ENCODE measurements at regions not wholly inside any gene's neighbourhood (a gene's known extent, or its start where the extent isn't known, plus 50 kb on each side); places are given as distances from the start of the nearest gene placed in this dataset.
"Not testable (repeated sequence)": the region's sequence is repeated elsewhere in the genome, so short reads cannot be mapped to it uniquely, and the experiment has no call there.

- Histone ChIP-seq H3K27ac (no peak overlapping the region), H3K27me3 (replicated peaks) (no peaks in the 10 kb centered on the region), H3K9me3 (replicated peaks) (no peaks in the 10 kb centered on the region), H3K4me3 (no peak overlapping the region), H3K36me3 (no peaks in the 10 kb centered on the region), H3K4me1 (replicated peaks) (no peaks in the 10 kb centered on the region)
- no peak for DNase-seq (ENCODE audit: low read depth in 1 of 2, low spot score in 2 of 2)
These were observed 226.6 kb upstream of the ST6GAL2 start for GRCh38 chr2:107112561-107112960.

GRCh38 chr2:107128381-107128780 is 242.4 kb upstream of the ST6GAL2 start:
- Histone ChIP-seq H3K27me3 (replicated peaks) (no peaks in the 10 kb centered on the region), H3K9me3 (replicated peaks) (no peaks in the 10 kb centered on the region), H3K36me3 (no peaks in the 10 kb centered on the region), H3K4me3 (no peak overlapping the region), H3K27ac (no peak overlapping the region), H3K4me1 (replicated peaks) (no peaks in the 10 kb centered on the region)
- no peak for DNase-seq (ENCODE audit: low read depth in 1 of 2, low spot score in 2 of 2)

DNA sequence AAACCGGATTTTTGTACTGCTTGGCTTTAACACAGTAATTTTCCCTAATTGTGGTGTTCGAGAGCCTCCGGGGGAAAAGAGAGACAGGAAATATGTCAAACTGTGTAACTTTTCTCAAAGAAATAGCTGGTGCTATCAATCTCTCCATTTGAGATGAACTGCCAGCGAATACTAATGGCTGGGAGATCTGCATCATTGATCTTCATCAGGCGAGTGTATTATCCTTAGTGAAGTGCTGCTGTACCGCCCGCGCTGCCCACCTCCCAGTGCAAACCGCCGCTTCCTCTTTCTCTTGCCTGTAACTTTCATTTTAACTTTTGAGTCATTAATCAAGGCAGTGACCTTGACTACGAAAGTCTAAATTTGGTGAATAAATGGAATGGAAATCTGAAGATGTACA is 246.1 kb upstream of the ST6GAL2 start:
- Histone ChIP-seq H3K27ac (no peak overlapping the region), H3K9me3 (replicated peaks) (no peaks in the 10 kb centered on the region), H3K36me3 (no peaks in the 10 kb centered on the region), H3K27me3 (replicated peaks) (no peaks in the 10 kb centered on the region), H3K4me1 (replicated peaks) (no peaks in the 10 kb centered on the region), H3K4me3 (no peak overlapping the region)
- no peak for DNase-seq (ENCODE audit: low read depth in 1 of 2, low spot score in 2 of 2)

GRCh38 chr2:107132746-107133145 is 246.8 kb upstream of the ST6GAL2 start:
- no peak for DNase-seq (ENCODE audit: low read depth in 1 of 2, low spot score in 2 of 2)
- Histone ChIP-seq H3K4me1 (replicated peaks) (no peaks in the 10 kb centered on the region), H3K9me3 (replicated peaks) (no peaks in the 10 kb centered on the region), H3K27ac (no peak overlapping the region), H3K36me3 (no peaks in the 10 kb centered on the region), H3K27me3 (replicated peaks) (no peaks in the 10 kb centered on the region), H3K4me3 (no peak overlapping the region)

- H3K27me3 ChIP-seq (replicated peaks) = no peaks in the 10 kb centered on the region
- DNase-seq (ENCODE audit: low read depth in 1 of 2, low spot score in 2 of 2) = no peak
- H3K27ac ChIP-seq = no peak overlapping the region
- H3K36me3 ChIP-seq = no peaks in the 10 kb centered on the region
- no peaks in the 10 kb centered on the region for H3K4me1 ChIP-seq (replicated peaks)
- no peak overlapping the region for H3K4me3 ChIP-seq
- H3K9me3 ChIP-seq (replicated peaks) = no peaks in the 10 kb centered on the region
These were observed 247.4 kb upstream of the ST6GAL2 start for GRCh38 chr2:107133412-107133811.

DNA sequence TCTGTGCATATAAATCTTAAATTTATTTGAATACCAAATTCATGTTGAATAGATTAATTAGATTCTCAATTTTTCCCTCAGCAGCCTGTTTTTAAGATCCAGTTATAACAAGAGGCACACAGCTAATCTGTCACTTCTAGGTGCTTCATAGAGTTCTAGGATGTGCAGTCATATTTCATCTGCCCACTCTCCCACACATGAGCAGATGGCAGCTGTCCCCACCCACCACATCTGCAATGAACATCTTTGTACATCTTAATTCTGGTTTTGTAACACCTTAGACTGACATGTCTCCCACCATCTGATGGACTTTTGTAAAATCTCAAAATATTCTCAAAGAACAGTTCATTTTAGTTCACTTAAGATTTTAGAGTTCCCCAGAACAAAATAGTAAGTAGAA is 250.8 kb upstream of the ST6GAL2 start:
- H3K4me1 ChIP-seq (replicated peaks) = no peaks in the 10 kb centered on the region
- H3K9me3 ChIP-seq (replicated peaks) = no peaks in the 10 kb centered on the region
- H3K4me3 ChIP-seq = no peak overlapping the region
- H3K27ac ChIP-seq = no peak overlapping the region
- H3K27me3 ChIP-seq (replicated peaks) = no peaks in the 10 kb centered on the region
- no peak for DNase-seq (ENCODE audit: low read depth in 1 of 2, low spot score in 2 of 2)
- H3K36me3 ChIP-seq = no peaks in the 10 kb centered on the region

GRCh38 chr2:107137706-107138105 is 251.7 kb upstream of the ST6GAL2 start:
- H3K4me3 ChIP-seq = no peak overlapping the region
- H3K9me3 ChIP-seq (replicated peaks) = no peaks in the 10 kb centered on the region
- H3K27me3 ChIP-seq (replicated peaks) = no peaks in the 10 kb centered on the region
- no peaks in the 10 kb centered on the region for H3K36me3 ChIP-seq
- no peaks in the 10 kb centered on the region for H3K4me1 ChIP-seq (replicated peaks)
- H3K27ac ChIP-seq = no peak overlapping the region
- DNase-seq (ENCODE audit: low read depth in 1 of 2, low spot score in 2 of 2) = no peak

DNA sequence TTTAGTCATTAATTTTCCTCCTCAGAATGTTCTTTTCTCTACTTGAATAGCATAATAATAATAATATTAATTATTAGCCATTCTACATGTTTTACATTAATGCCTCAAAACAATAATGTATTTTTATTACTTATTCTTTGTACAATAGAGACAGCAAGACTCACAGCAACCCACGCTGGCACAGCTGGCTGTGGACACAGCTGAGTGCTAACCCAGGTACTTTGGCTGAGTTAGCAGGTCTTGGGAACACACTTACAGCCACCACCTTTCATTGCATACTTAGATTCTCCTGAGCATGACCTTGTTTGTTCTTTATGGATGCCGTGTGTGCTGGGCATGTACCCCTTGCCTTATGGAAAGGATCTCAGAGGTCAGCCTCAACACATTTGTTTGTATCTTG is 260.2 kb upstream of the ST6GAL2 start:
- no peaks in the 10 kb centered on the region for H3K4me1 ChIP-seq (replicated peaks)
- H3K4me3 ChIP-seq = no peak overlapping the region
- no peaks in the 10 kb centered on the region for H3K27me3 ChIP-seq (replicated peaks)
- H3K9me3 ChIP-seq (replicated peaks) = no peaks in the 10 kb centered on the region
- no peaks in the 10 kb centered on the region for H3K36me3 ChIP-seq
- DNase-seq (ENCODE audit: low read depth in 1 of 2, low spot score in 2 of 2) = no peak
- H3K27ac ChIP-seq = no peak overlapping the region

DNA sequence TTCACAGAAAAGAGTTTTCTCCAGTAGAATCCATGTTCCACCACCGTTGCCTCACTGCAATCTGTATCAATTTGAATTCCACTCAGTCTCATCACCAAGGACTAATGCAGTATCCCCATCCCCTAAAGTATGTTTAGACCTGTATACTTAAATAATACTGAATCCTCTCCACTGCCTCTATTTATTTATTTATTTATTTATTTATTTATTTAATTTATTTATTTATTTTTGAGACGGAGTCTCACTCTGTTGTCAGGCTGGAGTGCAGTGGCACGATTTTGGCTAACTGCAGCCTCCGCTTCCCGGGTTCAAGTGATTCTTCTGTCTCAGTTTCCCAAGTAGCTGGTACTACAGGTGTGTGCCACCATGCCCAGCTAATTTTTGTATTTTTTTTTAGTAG is 260.7 kb upstream of the ST6GAL2 start:
- not testable (repeated sequence) for H3K27ac ChIP-seq; H3K9me3 ChIP-seq (replicated peaks); DNase-seq (ENCODE audit: low read depth in 1 of 2, low spot score in 2 of 2); H3K4me3 ChIP-seq; H3K36me3 ChIP-seq; H3K4me1 ChIP-seq (replicated peaks); H3K27me3 ChIP-seq (replicated peaks)

DNA sequence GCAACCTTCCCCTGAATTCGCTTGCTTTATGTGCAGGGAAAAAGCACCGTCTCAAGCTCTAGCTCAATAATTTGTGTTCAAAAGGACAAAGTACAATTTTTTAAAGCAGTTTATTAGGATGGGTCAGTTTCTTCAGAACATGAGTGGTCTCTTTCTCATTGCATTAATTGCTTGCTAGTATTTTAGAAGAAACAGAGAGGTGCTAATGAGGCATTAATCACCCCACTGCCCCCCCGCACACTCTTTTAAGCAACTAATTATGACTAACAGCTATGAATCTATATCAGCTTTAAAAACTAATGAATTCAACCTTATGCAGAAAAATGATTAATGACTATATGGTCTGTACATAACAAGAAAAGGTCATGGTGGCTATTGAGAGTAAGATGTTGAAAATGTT is 262.1 kb upstream of the ST6GAL2 start:
- no peaks in the 10 kb centered on the region for H3K36me3 ChIP-seq
- H3K9me3 ChIP-seq (replicated peaks) = no peaks in the 10 kb centered on the region
- H3K4me1 ChIP-seq (replicated peaks) = no peaks in the 10 kb centered on the region
- no peaks in the 10 kb centered on the region for H3K27me3 ChIP-seq (replicated peaks)
- H3K27ac ChIP-seq = no peak overlapping the region
- DNase-seq (ENCODE audit: low read depth in 1 of 2, low spot score in 2 of 2) = no peak
- no peak overlapping the region for H3K4me3 ChIP-seq

DNA sequence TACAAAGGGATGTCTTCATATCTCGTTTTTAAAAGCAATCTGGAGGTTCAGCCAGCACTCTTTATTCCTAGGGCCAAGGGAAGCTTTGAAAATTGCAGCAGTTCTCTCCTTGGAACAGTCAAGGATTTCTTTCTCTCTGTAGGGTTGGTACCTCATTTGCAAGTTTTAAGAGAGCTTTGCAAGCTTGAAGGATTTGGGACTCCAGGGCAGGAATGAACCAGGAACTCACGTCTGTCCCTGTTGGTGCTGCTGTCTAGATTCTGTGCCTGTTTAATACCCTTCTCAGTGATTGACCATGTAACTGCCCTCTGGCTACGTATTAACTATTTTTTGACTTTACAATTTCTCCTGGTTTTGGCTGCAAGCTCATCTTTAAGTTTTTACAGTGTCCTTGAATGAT is 262.5 kb upstream of the ST6GAL2 start:
- DNase-seq (ENCODE audit: low read depth in 1 of 2, low spot score in 2 of 2) = no peak
- Histone ChIP-seq H3K27ac (no peak overlapping the region), H3K27me3 (replicated peaks) (no peaks in the 10 kb centered on the region), H3K36me3 (no peaks in the 10 kb centered on the region), H3K9me3 (replicated peaks) (no peaks in the 10 kb centered on the region), H3K4me3 (no peak overlapping the region), H3K4me1 (replicated peaks) (no peaks in the 10 kb centered on the region)

DNA sequence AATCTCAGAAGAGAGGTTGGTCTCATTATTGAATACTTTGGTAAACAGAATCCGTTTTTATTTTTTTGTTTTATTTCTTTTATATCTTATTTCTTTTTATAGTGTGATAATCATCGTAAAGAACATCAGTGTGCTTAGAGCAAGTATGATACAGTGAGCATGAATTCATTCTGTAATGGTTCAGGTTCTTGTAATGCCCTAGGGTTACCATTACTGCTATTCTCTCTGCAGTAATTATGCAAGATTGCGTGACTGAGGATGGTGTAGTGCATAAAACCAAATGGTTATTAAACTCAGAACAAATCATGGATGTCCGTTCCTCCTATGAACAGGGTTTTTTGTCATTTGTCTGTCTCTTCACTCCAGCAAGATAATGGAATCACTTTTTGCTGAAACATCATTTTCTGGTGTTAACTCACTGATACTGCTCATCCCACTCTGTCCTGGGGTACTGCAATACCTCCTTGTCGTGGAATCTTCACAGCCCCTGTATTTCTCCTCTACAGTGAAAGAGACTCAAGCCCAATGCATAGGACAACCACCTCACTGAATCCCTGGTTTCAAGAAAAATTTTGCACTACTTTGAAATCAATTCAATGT is 274.8 kb upstream of the ST6GAL2 start:
- Histone ChIP-seq H3K4me1 (replicated peaks) (no peaks in the 10 kb centered on the region), H3K36me3 (no peaks in the 10 kb centered on the region), H3K27me3 (replicated peaks) (no peaks in the 10 kb centered on the region), H3K4me3 (no peak overlapping the region), H3K9me3 (replicated peaks) (no peaks in the 10 kb centered on the region), H3K27ac (no peak overlapping the region)
- DNase-seq (ENCODE audit: low read depth in 1 of 2, low spot score in 2 of 2) = no peak

GRCh38 chr2:107168141-107168540 is 282.2 kb upstream of the ST6GAL2 start:
- Histone ChIP-seq H3K4me3 (no peak overlapping the region), H3K4me1 (replicated peaks) (no peaks in the 10 kb centered on the region), H3K27me3 (replicated peaks) (no peaks in the 10 kb centered on the region), H3K27ac (no peak overlapping the region), H3K36me3 (no peaks in the 10 kb centered on the region), H3K9me3 (replicated peaks) (no peaks in the 10 kb centered on the region)
- DNase-seq (ENCODE audit: low read depth in 1 of 2, low spot score in 2 of 2) = no peak

- H3K27me3 ChIP-seq (replicated peaks) = no peaks in the 10 kb centered on the region
- H3K27ac ChIP-seq = no peak overlapping the region
- H3K4me1 ChIP-seq (replicated peaks) = no peaks in the 10 kb centered on the region
- H3K9me3 ChIP-seq (replicated peaks) = no peaks in the 10 kb centered on the region
- DNase-seq (ENCODE audit: low read depth in 1 of 2, low spot score in 2 of 2) = no peak
- H3K4me3 ChIP-seq = no peak overlapping the region
- no peaks in the 10 kb centered on the region for H3K36me3 ChIP-seq
These were observed 288.2 kb upstream of the ST6GAL2 start for GRCh38 chr2:107174171-107174570.

- Histone ChIP-seq H3K36me3 (no peaks in the 10 kb centered on the region), H3K4me1 (replicated peaks) (no peaks in the 10 kb centered on the region), H3K9me3 (replicated peaks) (no peaks in the 10 kb centered on the region), H3K27me3 (replicated peaks) (no peaks in the 10 kb centered on the region), H3K27ac (no peak overlapping the region), H3K4me3 (no peak overlapping the region)
- DNase-seq (ENCODE audit: low read depth in 1 of 2, low spot score in 2 of 2) = no peak
These were observed 297.0 kb upstream of the ST6GAL2 start for GRCh38 chr2:107182981-107183380.
